ENCODE measurements at regions not wholly inside any gene's neighbourhood (a gene's known extent, or its start where the extent isn't known, plus 50 kb on each side); places are given as distances from the start of the nearest gene placed in this dataset.

- H3K27ac Mint-ChIP-seq: no peak overlapping the region
- intact Hi-C loops (cut with micrococcal nuclease): no loop called here
- no peaks in the 10 kb centered on the region for H3K36me3 Mint-ChIP-seq (ENCODE audit: low read depth)
- H3K4me1 Mint-ChIP-seq (ENCODE audit: low read depth): no peaks in the 10 kb centered on the region
- H3K27me3 Mint-ChIP-seq: no peaks in the 10 kb centered on the region
- H3K9me3 Mint-ChIP-seq: no peaks in the 10 kb centered on the region
- no peak overlapping the region for H3K4me3 Mint-ChIP-seq
These were observed 408.9 kb downstream of the MEIS1 start for GRCh38 chr2:66843847-66844246.

DNA sequence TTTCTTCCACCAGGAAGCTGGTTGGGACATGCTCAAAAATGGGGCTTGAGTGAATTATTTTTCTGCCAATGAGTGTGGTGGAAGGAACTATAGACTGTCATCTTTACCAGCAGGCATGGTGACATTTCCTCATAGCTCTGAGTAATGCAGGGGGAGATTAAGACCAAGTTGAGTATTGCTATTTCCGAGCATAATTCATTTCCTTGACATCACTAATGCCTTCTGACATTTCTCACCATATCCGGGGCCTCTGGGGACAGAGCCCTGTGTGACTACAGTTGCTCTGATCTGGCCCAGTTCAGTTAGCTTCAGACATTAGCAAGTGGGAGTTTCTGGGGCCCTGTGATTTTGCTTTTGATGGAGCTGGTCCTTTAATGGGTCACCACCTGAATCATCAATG, 410.4 kb downstream of the MEIS1 start:
- Mint-ChIP-seq H3K27me3 (no peaks in the 10 kb centered on the region), H3K9me3 (no peaks in the 10 kb centered on the region), H3K36me3 (ENCODE audit: low read depth) (no peaks in the 10 kb centered on the region), H3K27ac (no peak overlapping the region), H3K4me3 (no peak overlapping the region), H3K4me1 (ENCODE audit: low read depth) (no peaks in the 10 kb centered on the region)
- intact Hi-C loops (cut with micrococcal nuclease): no loop called here

DNA sequence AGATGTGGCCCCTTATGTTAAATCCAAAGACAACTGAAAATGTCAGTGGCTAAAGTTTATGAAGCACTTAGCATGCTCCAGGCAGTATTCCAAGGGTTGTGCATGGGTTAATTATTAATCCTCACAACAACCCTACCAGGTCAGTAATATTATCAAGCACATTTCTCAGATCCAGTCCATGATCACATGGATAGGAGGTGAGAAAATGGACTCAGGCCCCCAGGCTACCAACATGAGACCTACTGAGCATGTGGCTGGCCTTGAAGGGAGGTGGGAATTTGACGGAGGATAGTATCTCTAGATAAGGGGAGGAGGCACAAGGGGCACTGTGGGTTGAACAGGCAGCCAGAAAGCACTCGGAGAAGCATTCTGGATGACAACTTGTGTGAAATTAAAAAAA, 412.0 kb downstream of the MEIS1 start:
- Mint-ChIP-seq H3K4me1 (ENCODE audit: low read depth) (no peaks in the 10 kb centered on the region), H3K36me3 (ENCODE audit: low read depth) (no peaks in the 10 kb centered on the region), H3K27ac (no peak overlapping the region), H3K4me3 (no peak overlapping the region), H3K27me3 (no peaks in the 10 kb centered on the region), H3K9me3 (no peaks in the 10 kb centered on the region)
- intact Hi-C loops (cut with micrococcal nuclease): no loop called here

GRCh38 chr2:66849153-66849755, 414.3 kb downstream of the MEIS1 start:
- intact Hi-C loops (cut with micrococcal nuclease): no loop called here
- no peaks in the 10 kb centered on the region for H3K4me1 Mint-ChIP-seq (ENCODE audit: low read depth)
- no peaks in the 10 kb centered on the region for H3K9me3 Mint-ChIP-seq
- no peak overlapping the region for H3K4me3 Mint-ChIP-seq
- H3K36me3 Mint-ChIP-seq (ENCODE audit: low read depth): no peaks in the 10 kb centered on the region
- H3K27me3 Mint-ChIP-seq: no peaks in the 10 kb centered on the region
- no peak overlapping the region for H3K27ac Mint-ChIP-seq

GRCh38 chr2:66850376-66850775, 415.5 kb downstream of the MEIS1 start:
- H3K9me3 Mint-ChIP-seq: no peaks in the 10 kb centered on the region
- no peaks in the 10 kb centered on the region for H3K27me3 Mint-ChIP-seq
- H3K4me1 Mint-ChIP-seq (ENCODE audit: low read depth): no peaks in the 10 kb centered on the region
- H3K27ac Mint-ChIP-seq: no peak overlapping the region
- H3K36me3 Mint-ChIP-seq (ENCODE audit: low read depth): no peaks in the 10 kb centered on the region
- no peak overlapping the region for H3K4me3 Mint-ChIP-seq
- intact Hi-C loops (cut with micrococcal nuclease): no loop called here

DNA sequence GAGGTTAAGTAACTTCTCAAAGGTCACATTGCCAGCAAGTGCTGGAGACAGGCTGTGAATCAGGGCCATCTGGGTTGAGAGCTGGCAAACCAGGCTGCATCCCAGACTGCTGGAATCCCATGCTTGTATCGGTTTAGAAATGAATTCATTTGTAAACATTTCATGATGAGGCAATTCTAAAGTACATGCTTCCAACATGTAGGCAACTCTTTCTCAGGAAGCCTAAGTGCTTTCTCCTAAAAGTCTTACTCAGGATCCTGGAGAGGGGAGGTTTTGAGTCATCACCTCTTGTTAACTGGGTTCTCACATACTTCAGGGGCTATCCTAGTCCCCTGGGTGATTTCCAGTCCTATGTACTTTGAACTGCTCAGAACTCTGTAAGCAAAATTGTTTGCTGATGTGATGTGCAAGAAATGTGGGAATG, 416.5 kb downstream of the MEIS1 start:
- H3K27ac Mint-ChIP-seq: no peak overlapping the region
- intact Hi-C loops (cut with micrococcal nuclease): no loop called here
- no peaks in the 10 kb centered on the region for H3K27me3 Mint-ChIP-seq
- H3K4me3 Mint-ChIP-seq: no peak overlapping the region
- H3K4me1 Mint-ChIP-seq (ENCODE audit: low read depth): no peaks in the 10 kb centered on the region
- no peaks in the 10 kb centered on the region for H3K36me3 Mint-ChIP-seq (ENCODE audit: low read depth)
- no peaks in the 10 kb centered on the region for H3K9me3 Mint-ChIP-seq

DNA sequence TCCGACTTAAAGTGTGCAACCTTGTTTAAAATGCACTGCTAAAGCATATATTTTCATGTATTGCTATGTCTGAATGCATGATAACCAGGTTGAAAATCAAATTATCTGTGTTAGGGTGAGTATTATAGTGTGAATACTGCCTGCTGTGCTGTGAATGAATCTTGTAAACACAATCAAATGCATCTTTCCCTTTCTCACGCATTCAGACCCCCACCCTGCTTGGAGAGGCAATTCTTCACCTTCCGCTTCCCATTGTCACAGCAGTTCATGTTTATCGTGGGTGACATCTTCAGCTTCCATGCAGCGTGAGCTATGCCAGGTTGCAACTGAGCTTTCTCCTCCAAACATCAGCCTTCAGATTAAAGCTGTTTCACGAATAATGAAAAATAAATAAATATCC, 418.0 kb downstream of the MEIS1 start:
- intact Hi-C loops (cut with micrococcal nuclease): no loop called here
- no peaks in the 10 kb centered on the region for H3K27me3 Mint-ChIP-seq
- H3K4me3 Mint-ChIP-seq: no peak overlapping the region
- no peaks in the 10 kb centered on the region for H3K4me1 Mint-ChIP-seq (ENCODE audit: low read depth)
- H3K9me3 Mint-ChIP-seq: no peaks in the 10 kb centered on the region
- no peak overlapping the region for H3K27ac Mint-ChIP-seq
- H3K36me3 Mint-ChIP-seq (ENCODE audit: low read depth): no peaks in the 10 kb centered on the region

DNA sequence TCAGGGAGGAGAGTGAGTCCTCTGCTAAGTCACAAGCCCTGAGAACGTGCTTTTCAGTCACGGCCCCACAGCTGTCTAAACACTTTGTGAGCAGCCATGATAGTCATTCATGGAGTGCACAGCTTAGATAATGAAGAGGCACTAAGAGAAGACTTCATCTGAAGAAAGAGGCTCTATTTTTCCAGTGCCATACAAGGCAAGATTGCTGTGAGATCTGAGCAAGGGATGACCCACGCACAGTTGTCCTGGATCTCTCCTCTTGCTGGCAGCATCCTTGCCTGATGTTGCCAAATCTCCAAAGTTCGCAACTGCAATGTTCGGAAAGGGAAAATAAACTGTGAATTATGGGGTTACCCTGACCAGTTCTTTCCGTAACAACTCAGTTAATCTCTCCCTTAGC, 418.7 kb downstream of the MEIS1 start:
- H3K27me3 Mint-ChIP-seq: no peaks in the 10 kb centered on the region

GRCh38 chr2:66854298-66854697, 419.4 kb downstream of the MEIS1 start:
- Mint-ChIP-seq H3K4me1 (ENCODE audit: low read depth) (no peaks in the 10 kb centered on the region), H3K9me3 (no peaks in the 10 kb centered on the region), H3K4me3 (no peak overlapping the region), H3K27me3 (no peaks in the 10 kb centered on the region), H3K27ac (no peak overlapping the region), H3K36me3 (ENCODE audit: low read depth) (no peaks in the 10 kb centered on the region)
- intact Hi-C loops (cut with micrococcal nuclease): no loop called here

More for the DNA sequence above, 418.7 kb downstream of the MEIS1 start:
- Mint-ChIP-seq H3K4me1 (ENCODE audit: low read depth) (no peaks in the 10 kb centered on the region), H3K27ac (no peak overlapping the region), H3K4me3 (no peak overlapping the region), H3K36me3 (ENCODE audit: low read depth) (no peaks in the 10 kb centered on the region), H3K9me3 (no peaks in the 10 kb centered on the region)
- intact Hi-C loops (cut with micrococcal nuclease): no loop called here

GRCh38 chr2:66862885-66863650, 428.1 kb downstream of the MEIS1 start:
- no peak overlapping the region for H3K27ac Mint-ChIP-seq
- peaks cover 4% of the 10 kb centered on the region for H3K9me3 Mint-ChIP-seq
- H3K4me1 Mint-ChIP-seq (ENCODE audit: low read depth): no peaks in the 10 kb centered on the region
- H3K36me3 Mint-ChIP-seq (ENCODE audit: low read depth): no peaks in the 10 kb centered on the region
- no peaks in the 10 kb centered on the region for H3K27me3 Mint-ChIP-seq
- no peak overlapping the region for H3K4me3 Mint-ChIP-seq
- intact Hi-C loops (cut with micrococcal nuclease): no loop called here

DNA sequence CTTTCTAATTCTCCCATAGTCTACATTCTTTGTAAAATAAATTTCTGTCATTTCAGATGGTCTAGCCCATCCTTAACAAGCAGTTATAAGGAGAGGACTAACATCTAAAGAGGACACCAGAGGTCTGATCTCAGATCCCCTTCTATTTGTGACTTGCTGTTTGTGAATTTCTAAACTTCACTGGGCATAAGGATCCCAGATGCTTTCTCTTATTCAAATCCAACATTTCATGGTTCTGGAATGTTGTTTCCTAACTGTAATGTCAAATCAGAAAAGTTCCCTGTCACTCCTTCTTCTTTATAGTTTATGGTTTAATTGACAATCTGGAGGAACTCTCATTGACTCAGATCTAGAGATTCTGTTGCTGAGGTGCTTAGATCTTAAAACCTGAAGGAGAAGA, 430.2 kb downstream of the MEIS1 start:
- H3K4me3 Mint-ChIP-seq: no peak overlapping the region
- peaks cover 22% of the 10 kb centered on the region for H3K9me3 Mint-ChIP-seq
- H3K27me3 Mint-ChIP-seq: no peaks in the 10 kb centered on the region
- H3K36me3 Mint-ChIP-seq (ENCODE audit: low read depth): no peaks in the 10 kb centered on the region
- intact Hi-C loops (cut with micrococcal nuclease): no loop called here
- H3K4me1 Mint-ChIP-seq (ENCODE audit: low read depth): no peaks in the 10 kb centered on the region
- no peak overlapping the region for H3K27ac Mint-ChIP-seq

DNA sequence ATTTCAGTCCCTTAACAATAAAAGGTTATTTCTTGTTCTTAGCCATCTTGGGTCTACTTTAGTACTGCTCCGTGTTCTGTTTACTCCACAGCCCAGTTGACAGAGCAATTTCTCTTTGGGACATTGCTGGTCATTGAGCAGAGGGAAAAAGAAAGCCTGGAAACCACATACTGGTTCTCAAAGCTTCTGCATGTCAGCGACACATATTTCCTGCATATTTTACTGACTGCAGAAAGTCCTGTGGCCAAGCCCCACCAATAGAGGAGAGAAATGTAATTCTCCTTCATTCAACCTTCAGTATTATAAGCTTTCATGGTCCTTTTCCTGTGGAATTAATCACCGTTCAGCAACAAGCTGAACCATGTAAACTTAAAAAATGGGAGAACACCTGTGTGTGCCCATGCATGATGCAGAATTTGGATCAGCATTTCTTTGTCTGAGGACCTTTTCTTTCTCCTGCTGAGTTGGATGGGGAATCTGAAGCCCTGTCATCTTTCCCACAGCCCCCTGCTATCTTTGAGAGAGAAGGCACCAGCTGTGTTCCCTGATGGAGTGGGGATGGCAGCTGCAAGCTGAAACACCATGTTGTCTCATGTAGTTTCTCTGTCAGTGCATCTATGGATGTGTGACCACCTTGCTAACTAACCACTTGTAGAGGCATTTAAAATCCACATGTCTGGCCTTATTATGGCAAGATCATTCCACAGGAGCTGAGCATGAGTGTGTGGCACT, 431.6 kb downstream of the MEIS1 start:
- Mint-ChIP-seq H3K27ac (no peak overlapping the region), H3K27me3 (no peaks in the 10 kb centered on the region), H3K36me3 (ENCODE audit: low read depth) (no peaks in the 10 kb centered on the region), H3K4me3 (no peak overlapping the region), H3K9me3 (peaks cover 28% of the 10 kb centered on the region), H3K4me1 (ENCODE audit: low read depth) (no peaks in the 10 kb centered on the region)
- intact Hi-C loops (cut with micrococcal nuclease): no loop called here

DNA sequence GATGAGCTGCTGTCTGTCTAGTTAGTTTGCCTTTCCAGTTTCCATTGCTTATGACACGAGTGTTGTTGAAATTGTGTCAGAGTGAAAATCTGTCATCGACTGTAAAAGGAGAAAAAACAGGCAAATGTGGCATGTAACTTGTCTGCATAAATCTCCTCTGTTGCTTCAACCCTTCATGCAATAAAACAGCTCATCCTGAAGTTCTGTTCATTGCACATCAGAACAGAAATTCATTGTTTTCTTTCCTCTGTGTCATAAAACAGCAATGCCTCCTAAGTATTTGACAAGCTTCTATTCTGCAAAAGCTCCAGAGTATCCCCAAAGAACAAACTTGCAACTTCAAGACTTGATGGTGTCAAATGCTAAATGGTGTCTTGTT, 432.1 kb downstream of the MEIS1 start:
- peaks cover 28% of the 10 kb centered on the region for H3K9me3 Mint-ChIP-seq
- H3K27me3 Mint-ChIP-seq: no peaks in the 10 kb centered on the region
- H3K4me3 Mint-ChIP-seq: no peak overlapping the region
- H3K4me1 Mint-ChIP-seq (ENCODE audit: low read depth): no peaks in the 10 kb centered on the region
- no peaks in the 10 kb centered on the region for H3K36me3 Mint-ChIP-seq (ENCODE audit: low read depth)
- no peak overlapping the region for H3K27ac Mint-ChIP-seq
- intact Hi-C loops (cut with micrococcal nuclease): no loop called here

DNA sequence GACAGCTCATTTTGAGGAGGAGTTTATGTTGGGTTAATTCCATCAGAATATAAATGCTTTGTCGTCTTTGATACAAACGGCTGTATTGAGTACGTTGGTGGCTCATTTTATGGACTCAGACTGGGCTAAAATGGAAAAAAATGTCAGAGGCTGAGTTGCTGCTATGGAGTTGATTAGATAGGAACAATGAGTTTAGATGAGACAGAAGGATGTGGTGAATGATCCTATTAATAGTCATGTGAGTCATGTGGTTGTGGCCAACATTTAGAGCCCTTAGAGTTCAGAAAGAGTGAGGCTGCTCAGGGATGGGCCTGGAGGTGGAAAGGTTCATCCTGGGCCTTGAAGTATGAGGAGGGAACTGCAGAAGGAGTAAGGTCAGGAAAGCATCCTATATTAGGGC, 434.2 kb downstream of the MEIS1 start:
- H3K27ac Mint-ChIP-seq: no peak overlapping the region
- no peaks in the 10 kb centered on the region for H3K36me3 Mint-ChIP-seq (ENCODE audit: low read depth)
- intact Hi-C loops (cut with micrococcal nuclease): no loop called here
- no peaks in the 10 kb centered on the region for H3K27me3 Mint-ChIP-seq
- peaks cover 28% of the 10 kb centered on the region for H3K9me3 Mint-ChIP-seq
- H3K4me1 Mint-ChIP-seq (ENCODE audit: low read depth): no peaks in the 10 kb centered on the region
- no peak overlapping the region for H3K4me3 Mint-ChIP-seq

Data from dendritic cell treated with granulocyte-macrophage colony-stimulating factor and Interleukin-4, amounts not matched to agents 40 ng/mL and 50 ng/mL, for 4 days (primary cell).